GM12892 (cell line): ENCODE measurements at regions not wholly inside any gene's neighbourhood (a gene's known extent, or its start where the extent isn't known, plus 50 kb on each side); places are given as distances from the start of the nearest gene placed in this dataset.

ENCODE experiments used
- DNase-seq: peaks from one replicate; pipeline ENCODE4 v3.0.0; 2011; ENCODE audit not compliant: insufficient read length
- FAIRE-seq: peaks from 2 replicates; lab custom pipeline; 2011; peaks lifted over from hg19 to GRCh38; lab: Jason Lieb, UNC
- POLR2A ChIP-seq: IDR thresholded peaks from 2 replicates; pipeline ENCODE4 v1.6.1; 2011; ENCODE audit warnings: low read depth, low read length, control low read depth
- POLR2AphosphoS5 ChIP-seq: IDR thresholded peaks from 2 replicates; pipeline ENCODE4 v1.6.1; 2011; ENCODE audit warnings: low read depth, low read length, control low read depth
- TAF1 ChIP-seq: IDR thresholded peaks from 2 replicates; pipeline ENCODE4 v1.6.1; 2011; ENCODE audit warnings: low read depth, mild to moderate bottlenecking, control low read depth, low read length, borderline replicate concordance

GRCh38 chr14:86601813-86602212 is 1071.9 kb downstream of the FLRT2 start:
- FAIRE-seq (no peak), DNase-seq (no peak)
- TF ChIP-seq TAF1 (no peak), POLR2AphosphoS5 (no peak), POLR2A (no peak)

GRCh38 chr14:86597279-86597678 is 1067.3 kb downstream of the FLRT2 start:
- DNase-seq (no peak), FAIRE-seq (no peak)
- TF ChIP-seq POLR2AphosphoS5, result no peak
- no peak for TF ChIP-seq POLR2A
- TF ChIP-seq TAF1, result no peak

- FAIRE-seq (no peak), DNase-seq (no peak)
These were observed 1066.1 kb downstream of the FLRT2 start for GRCh38 chr14:86596024-86596423.

GRCh38 chr14:86575141-86575540 is 1045.2 kb downstream of the FLRT2 start:
- no peak for FAIRE-seq
- TF ChIP-seq POLR2A (no peak), TAF1 (no peak), POLR2AphosphoS5 (no peak)
- no peak for DNase-seq

More at GRCh38 chr14:86596024-86596423, 1066.1 kb downstream of the FLRT2 start:
- TF ChIP-seq POLR2A, result no peak
- TF ChIP-seq TAF1, result no peak

- no peak for FAIRE-seq
- DNase-seq, result no peak
- TF ChIP-seq TAF1 (no peak), POLR2A (no peak), POLR2AphosphoS5 (no peak)
These were observed 1044.8 kb downstream of the FLRT2 start for GRCh38 chr14:86574778-86575129.

- FAIRE-seq, result no peak
- no peak for DNase-seq
These were observed 1044.3 kb downstream of the FLRT2 start for GRCh38 chr14:86574051-86574777.

GRCh38 chr14:86570371-86570770 is 1040.4 kb downstream of the FLRT2 start:
- no peak for TF ChIP-seq TAF1
- TF ChIP-seq POLR2A, result no peak
- TF ChIP-seq POLR2AphosphoS5, result no peak
- FAIRE-seq (no peak), DNase-seq (no peak)

More at GRCh38 chr14:86574051-86574777, 1044.3 kb downstream of the FLRT2 start:
- no peak for TF ChIP-seq POLR2A
- TF ChIP-seq TAF1, result no peak
- TF ChIP-seq POLR2AphosphoS5, result no peak

- no peak for TF ChIP-seq POLR2AphosphoS5
- TF ChIP-seq TAF1, result no peak
- no peak for TF ChIP-seq POLR2A
- FAIRE-seq (no peak), DNase-seq (no peak)
These were observed 1013.6 kb downstream of the FLRT2 start for GRCh38 chr14:86543521-86543920.

- DNase-seq (no peak), FAIRE-seq (no peak)
- TF ChIP-seq POLR2A, result no peak
- TF ChIP-seq POLR2AphosphoS5, result no peak
- TF ChIP-seq TAF1, result no peak
These were observed 1012.0 kb downstream of the FLRT2 start for GRCh38 chr14:86541972-86542371.

- TF ChIP-seq TAF1 (no peak), POLR2A (no peak), POLR2AphosphoS5 (no peak)
- FAIRE-seq (no peak), DNase-seq (no peak)
These were observed 1010.8 kb downstream of the FLRT2 start for GRCh38 chr14:86540636-86541247.

GRCh38 chr14:86539361-86540070 is 1009.6 kb downstream of the FLRT2 start:
- FAIRE-seq, result no peak
- TF ChIP-seq POLR2AphosphoS5, result no peak
- no peak for TF ChIP-seq POLR2A
- TF ChIP-seq TAF1, result no peak

More at GRCh38 chr14:86539361-86540070, 1009.6 kb downstream of the FLRT2 start:
- DNase-seq, result no peak
